BJ (cell line): ENCODE measurements at regions not wholly inside any gene's neighbourhood (a gene's known extent, or its start where the extent isn't known, plus 50 kb on each side); places are given as distances from the start of the nearest gene placed in this dataset.
"Not testable (repeated sequence)": the region's sequence is repeated elsewhere in the genome, so short reads cannot be mapped to it uniquely, and the experiment has no call there.

ENCODE experiments used
- CTCF ChIA-PET: fragments of 350-600 bp; formaldehyde crosslinking; extraction: SDS; loops from one replicate; lab custom pipeline; 2021; ENCODE audit warnings: antibody characterized with exemption, inconsistent platforms; lab: Yijun Ruan, JAX
- POLR2A ChIA-PET: fragments of 300-600 bp; sonication (Branson Sonifier 250); formaldehyde crosslinking; extraction: SDS; loops from one replicate; lab custom pipeline; 2021; ENCODE audit warnings: antibody characterized with exemption; lab: Charles Lee
- DNase-seq: peaks from one replicate; pipeline ENCODE4 v3.0.0-alpha.2; 2011; ENCODE audit warnings: low read depth
- H3K27me3 ChIP-seq: 2 replicates; pipeline ENCODE4 v1.6.0; 2011; ENCODE audit warnings: low read length; ENCODE audit not compliant: control insufficient read depth, insufficient read depth
- H3K36me3 ChIP-seq: 2 replicates; pipeline ENCODE4 v1.5.1; 2011; ENCODE audit warnings: low read length; ENCODE audit not compliant: control insufficient read depth, insufficient read depth
- H3K4me3 ChIP-seq: 2 replicates; pipeline ENCODE4 v1.5.1; 2011; ENCODE audit warnings: low read depth, mild to moderate bottlenecking, control low read depth, low read length
- TF ChIP-seq, protein P1 (sequence below): IDR thresholded peaks from 2 replicates; pipeline ENCODE4 v1.5.1; 2011; ENCODE audit warnings: low read depth, mild to moderate bottlenecking, control low read depth, inconsistent platforms, low read length, moderate library complexity; ENCODE audit not compliant: insufficient read depth

DNA sequence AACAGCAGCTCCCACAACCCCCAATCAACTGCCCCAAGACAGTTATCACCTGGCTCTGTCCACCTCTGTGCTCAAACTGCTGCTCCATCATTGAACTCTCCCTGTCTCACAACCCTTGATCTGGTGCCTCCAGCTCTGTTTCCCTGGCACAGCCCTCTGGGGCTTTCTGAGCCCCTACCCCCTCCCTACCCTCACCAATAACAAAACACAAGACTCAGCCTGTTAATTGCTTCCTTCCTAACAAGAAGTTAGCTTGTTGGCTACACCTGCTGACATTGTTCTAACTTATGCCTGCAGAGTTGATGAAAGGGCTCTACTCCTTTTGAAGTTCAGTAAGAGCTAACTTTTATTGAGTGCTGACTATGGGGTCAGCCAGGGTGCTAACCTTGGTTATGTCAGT lies 99.4 kb upstream of the FNDC3A start:
- no peak for DNase-seq
- TF ChIP-seq, protein P1, sequence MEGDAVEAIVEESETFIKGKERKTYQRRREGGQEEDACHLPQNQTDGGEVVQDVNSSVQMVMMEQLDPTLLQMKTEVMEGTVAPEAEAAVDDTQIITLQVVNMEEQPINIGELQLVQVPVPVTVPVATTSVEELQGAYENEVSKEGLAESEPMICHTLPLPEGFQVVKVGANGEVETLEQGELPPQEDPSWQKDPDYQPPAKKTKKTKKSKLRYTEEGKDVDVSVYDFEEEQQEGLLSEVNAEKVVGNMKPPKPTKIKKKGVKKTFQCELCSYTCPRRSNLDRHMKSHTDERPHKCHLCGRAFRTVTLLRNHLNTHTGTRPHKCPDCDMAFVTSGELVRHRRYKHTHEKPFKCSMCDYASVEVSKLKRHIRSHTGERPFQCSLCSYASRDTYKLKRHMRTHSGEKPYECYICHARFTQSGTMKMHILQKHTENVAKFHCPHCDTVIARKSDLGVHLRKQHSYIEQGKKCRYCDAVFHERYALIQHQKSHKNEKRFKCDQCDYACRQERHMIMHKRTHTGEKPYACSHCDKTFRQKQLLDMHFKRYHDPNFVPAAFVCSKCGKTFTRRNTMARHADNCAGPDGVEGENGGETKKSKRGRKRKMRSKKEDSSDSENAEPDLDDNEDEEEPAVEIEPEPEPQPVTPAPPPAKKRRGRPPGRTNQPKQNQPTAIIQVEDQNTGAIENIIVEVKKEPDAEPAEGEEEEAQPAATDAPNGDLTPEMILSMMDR: no peak
- H3K4me3 ChIP-seq: no peak overlapping the region
- ChIA-PET CTCF (no interaction called here), POLR2A (no interaction called here)
- H3K36me3 ChIP-seq: no peaks in the 10 kb centered on the region
- 0 out of 2 replicates have a peak, but pooled peaks cover 1% of the 10 kb centered on the region for H3K27me3 ChIP-seq

DNA sequence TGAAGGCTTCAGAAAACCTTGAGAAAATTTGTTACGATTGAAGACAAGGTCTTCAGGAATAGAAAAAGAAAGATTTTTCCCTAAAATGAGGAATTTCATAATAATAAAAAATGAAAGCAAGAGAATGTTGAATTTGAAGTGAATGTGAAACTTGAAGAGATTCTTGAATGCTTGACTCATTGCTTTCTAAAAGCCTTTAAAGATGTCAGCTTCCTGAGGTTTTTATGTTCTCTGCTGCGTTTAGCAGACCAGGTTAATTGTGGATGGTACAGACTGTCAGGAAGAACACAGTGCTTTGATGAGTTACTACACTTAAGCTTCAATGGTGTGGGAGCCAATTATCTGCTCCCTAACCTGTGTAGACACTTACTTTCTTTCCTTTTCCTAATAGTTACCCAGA lies 96.3 kb upstream of the FNDC3A start:
- ChIA-PET POLR2A (no interaction called here), CTCF (no interaction called here)
- H3K36me3 ChIP-seq: no peaks in the 10 kb centered on the region
- DNase-seq: no peak
- TF ChIP-seq, protein P1: no peak
- H3K4me3 ChIP-seq: no peak overlapping the region
- 0 out of 2 replicates have a peak, but pooled peaks cover 3% of the 10 kb centered on the region for H3K27me3 ChIP-seq

DNA sequence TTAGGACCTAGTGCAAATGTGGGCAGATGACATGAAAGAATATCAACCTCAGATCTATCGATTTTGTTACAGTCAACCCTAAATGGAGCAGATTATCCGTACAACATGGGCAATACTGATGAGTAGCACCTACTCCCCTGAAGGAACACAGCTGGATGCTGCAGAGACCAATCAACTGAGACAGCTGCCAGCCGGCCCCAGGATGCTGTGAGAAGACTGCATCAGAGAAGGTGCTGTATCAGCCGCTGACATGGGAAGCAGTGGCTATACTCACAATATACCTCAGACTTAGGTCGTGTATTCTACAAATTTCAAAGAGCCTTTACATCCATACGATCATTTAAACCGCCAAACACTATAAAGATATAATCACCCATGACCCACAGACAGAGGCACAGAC lies 95.9 kb upstream of the FNDC3A start:
- DNase-seq: no peak
- TF ChIP-seq, protein P1: no peak
- ChIA-PET CTCF (no interaction called here), POLR2A (no interaction called here)
- Histone ChIP-seq H3K36me3 (no peaks in the 10 kb centered on the region), H3K27me3 (0 out of 2 replicates have a peak, but pooled peaks cover 3% of the 10 kb centered on the region), H3K4me3 (no peak overlapping the region)

DNA sequence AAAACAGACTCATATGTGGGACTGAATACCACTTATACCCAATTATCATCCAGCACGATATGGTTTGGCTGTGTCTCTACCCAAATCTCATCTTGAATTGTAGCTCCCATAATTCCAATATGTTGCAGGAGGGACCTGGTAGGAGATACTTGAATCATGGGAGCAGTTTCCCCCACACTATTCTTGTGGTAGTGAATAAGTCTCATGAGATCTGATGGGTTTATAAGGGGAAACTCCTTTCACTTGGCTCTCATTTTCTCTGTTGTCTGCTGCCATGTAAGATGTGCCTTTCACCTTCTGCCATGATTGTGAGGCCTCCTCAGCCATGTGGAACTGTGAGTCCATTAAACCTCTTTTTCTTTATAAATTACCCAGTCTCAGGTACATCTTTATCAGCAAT lies 91.9 kb upstream of the FNDC3A start:
- POLR2A ChIA-PET: not testable (repeated sequence)
- CTCF ChIA-PET: interaction anchor here (0.6 kb wide), 1 partner anchor 115 kb away, joined by 4 read pairs; no protein-coding TSS in a partner anchor

DNA sequence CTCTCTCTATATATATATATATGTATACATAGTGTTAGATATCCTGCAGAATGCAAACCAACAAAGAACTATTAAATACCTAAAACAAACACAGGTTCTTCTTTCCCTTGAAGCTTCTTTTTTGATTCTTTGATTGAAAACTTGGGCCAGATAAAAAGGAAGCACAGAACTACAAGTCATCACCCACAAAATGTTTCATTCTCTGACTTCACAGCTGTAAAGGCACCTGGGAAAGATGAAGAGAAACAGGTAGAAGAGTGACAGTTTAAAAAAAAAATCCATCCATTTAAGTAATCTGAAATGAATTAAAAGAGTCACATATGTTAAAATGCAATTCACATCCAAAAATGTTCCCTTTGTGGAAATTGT lies 90.7 kb upstream of the FNDC3A start:
- POLR2A ChIA-PET: no interaction called here
- Histone ChIP-seq H3K27me3 (0 out of 2 replicates have a peak, but pooled peaks cover 1% of the 10 kb centered on the region), H3K4me3 (no peak overlapping the region), H3K36me3 (no peaks in the 10 kb centered on the region)
- no peak for DNase-seq
- TF ChIP-seq, protein P1: no peak
- CTCF ChIA-PET: interaction anchor here (0.7 kb wide), 1 partner anchor 79 kb away, joined by 3 read pairs; no protein-coding TSS in a partner anchor

More for the DNA sequence above, 91.9 kb upstream of the FNDC3A start:
- DNase-seq, H3K27me3 ChIP-seq, H3K4me3 ChIP-seq, H3K36me3 ChIP-seq: not testable (repeated sequence)

DNA sequence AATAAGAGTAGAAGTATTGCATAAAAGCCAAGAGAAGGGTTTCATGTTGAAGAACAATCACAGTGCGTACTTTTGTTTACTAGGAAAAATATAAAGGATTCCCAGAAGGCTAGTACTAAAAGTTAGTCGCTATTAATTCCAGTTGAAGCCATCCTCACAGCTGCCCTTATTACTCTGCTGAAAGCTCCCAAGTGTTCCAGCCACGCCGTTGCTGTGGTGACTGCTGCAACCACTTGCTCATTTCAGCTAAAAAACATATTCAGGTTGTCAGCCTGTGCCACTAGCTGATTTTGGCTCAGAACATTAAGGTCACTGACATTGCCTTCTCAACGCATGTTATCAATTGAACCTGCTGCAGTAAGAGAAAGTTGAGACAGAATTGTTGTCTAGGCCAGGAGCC lies 87.1 kb upstream of the FNDC3A start:
- CTCF ChIA-PET: no interaction called here
- TF ChIP-seq, protein P1: no peak
- POLR2A ChIA-PET: no interaction called here
- Histone ChIP-seq H3K4me3 (no peak overlapping the region), H3K27me3 (no peaks in the 10 kb centered on the region), H3K36me3 (no peaks in the 10 kb centered on the region)
- DNase-seq: no peak
